Retinal pigment epithelial cell (primary cell): ENCODE measurements at regions not wholly inside any gene's neighbourhood (a gene's known extent, or its start where the extent isn't known, plus 50 kb on each side); places are given as distances from the start of the nearest gene placed in this dataset.

Experiments used
- DNase-seq: peaks from one replicate; pipeline ENCODE4 v3.0.0-alpha.2; 2010; ENCODE audit warnings: low read depth
- H3K4me3 ChIP-seq: 2 replicates; pipeline ENCODE4 v1.5.1; 2011; ENCODE audit warnings: mild to moderate bottlenecking, low read length, control low read depth, moderate library complexity
- TF ChIP-seq, protein P1 (sequence below): conservative IDR thresholded peaks from 2 replicates; pipeline ENCODE4 v1.5.1; 2011; ENCODE audit warnings: low read depth, low read length, control low read depth, inconsistent platforms

GRCh38 chr19:28330831-28331230 is 882.1 kb downstream of the UQCRFS1 start:
- DNase-seq: no peak
- TF ChIP-seq, protein P1, sequence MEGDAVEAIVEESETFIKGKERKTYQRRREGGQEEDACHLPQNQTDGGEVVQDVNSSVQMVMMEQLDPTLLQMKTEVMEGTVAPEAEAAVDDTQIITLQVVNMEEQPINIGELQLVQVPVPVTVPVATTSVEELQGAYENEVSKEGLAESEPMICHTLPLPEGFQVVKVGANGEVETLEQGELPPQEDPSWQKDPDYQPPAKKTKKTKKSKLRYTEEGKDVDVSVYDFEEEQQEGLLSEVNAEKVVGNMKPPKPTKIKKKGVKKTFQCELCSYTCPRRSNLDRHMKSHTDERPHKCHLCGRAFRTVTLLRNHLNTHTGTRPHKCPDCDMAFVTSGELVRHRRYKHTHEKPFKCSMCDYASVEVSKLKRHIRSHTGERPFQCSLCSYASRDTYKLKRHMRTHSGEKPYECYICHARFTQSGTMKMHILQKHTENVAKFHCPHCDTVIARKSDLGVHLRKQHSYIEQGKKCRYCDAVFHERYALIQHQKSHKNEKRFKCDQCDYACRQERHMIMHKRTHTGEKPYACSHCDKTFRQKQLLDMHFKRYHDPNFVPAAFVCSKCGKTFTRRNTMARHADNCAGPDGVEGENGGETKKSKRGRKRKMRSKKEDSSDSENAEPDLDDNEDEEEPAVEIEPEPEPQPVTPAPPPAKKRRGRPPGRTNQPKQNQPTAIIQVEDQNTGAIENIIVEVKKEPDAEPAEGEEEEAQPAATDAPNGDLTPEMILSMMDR: no peak
- no peak overlapping the region for H3K4me3 ChIP-seq

GRCh38 chr19:28329429-28329828 is 883.5 kb downstream of the UQCRFS1 start:
- TF ChIP-seq, protein P1: no peak
- no peak overlapping the region for H3K4me3 ChIP-seq
- no peak for DNase-seq

- no peak overlapping the region for H3K4me3 ChIP-seq
- TF ChIP-seq, protein P1: no peak
- no peak for DNase-seq
Observed at GRCh38 chr19:28327905-28328304, 885.0 kb downstream of the UQCRFS1 start.

DNA sequence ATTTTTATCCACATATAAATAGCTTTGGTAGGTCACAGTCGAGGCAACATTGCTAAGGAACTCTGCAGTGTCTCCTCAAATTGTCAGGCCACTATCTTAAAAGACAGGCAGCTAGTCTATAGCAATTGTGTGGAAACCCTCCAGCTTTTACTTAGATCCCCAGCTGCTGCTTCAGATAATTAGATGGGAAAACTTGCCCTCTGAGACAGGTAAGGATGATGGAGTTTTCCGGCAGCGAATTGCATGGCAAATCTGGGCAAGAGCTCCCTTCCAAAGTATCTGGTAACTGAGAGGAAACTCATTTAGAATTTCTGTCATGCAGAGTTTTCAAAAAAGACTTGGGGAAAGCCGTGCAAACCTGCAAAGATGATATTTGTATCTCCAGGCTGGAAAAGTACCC is 886.2 kb downstream of the UQCRFS1 start:
- H3K4me3 ChIP-seq: no peak overlapping the region
- TF ChIP-seq, protein P1: no peak
- DNase-seq: no peak

GRCh38 chr19:28324275-28325060 is 888.5 kb downstream of the UQCRFS1 start:
- TF ChIP-seq, protein P1: no peak
- DNase-seq: no peak

DNA sequence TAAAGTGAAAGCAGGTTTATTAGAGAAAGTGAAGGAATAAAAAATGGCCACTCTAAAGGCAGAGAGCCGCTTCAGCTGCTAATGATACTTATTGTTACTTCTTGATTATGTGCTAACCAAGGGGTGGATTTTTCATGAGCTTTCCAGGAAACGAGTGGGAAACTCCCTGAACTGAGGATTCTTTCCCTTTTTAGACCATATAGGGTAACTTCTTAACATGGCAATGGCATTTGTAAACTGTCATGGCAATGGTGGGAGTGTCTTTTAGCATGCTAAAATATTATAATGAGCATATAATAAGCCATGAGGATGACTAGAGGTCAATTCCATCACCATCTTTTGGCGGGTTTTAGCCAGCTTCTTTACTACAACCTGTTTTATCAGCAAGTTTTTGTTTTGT is 890.0 kb downstream of the UQCRFS1 start:
- no peak overlapping the region for H3K4me3 ChIP-seq
- DNase-seq: no peak
- TF ChIP-seq, protein P1: no peak

More at GRCh38 chr19:28324275-28325060, 888.5 kb downstream of the UQCRFS1 start:
- no peak overlapping the region for H3K4me3 ChIP-seq

- TF ChIP-seq, protein P1: no peak
- no peak for DNase-seq
Observed at GRCh38 chr19:28322491-28322890, 890.5 kb downstream of the UQCRFS1 start.

More at GRCh38 chr19:28322491-28322890, 890.5 kb downstream of the UQCRFS1 start:
- no peak overlapping the region for H3K4me3 ChIP-seq
